ENCODE measurements at regions not wholly inside any gene's neighbourhood (a gene's known extent, or its start where the extent isn't known, plus 50 kb on each side); places are given as distances from the start of the nearest gene placed in this dataset.

GRCh38 chr3:153079386-153079785 is 82.6 kb upstream of the RAP2B start:
- DNase-seq (ENCODE audit: low read depth, low spot score) (no peak), ATAC-seq (no peak)
- Histone ChIP-seq H3K79me2 (ENCODE audit: insufficient read depth, low read length) (no peaks in the 10 kb centered on the region), H3K4me3 (replicated peaks in 1 of 2; ENCODE audit: low read depth in 1 of 2, low read length in 2 of 2) (no peak overlapping the region), H3K4me1 (ENCODE audit: control insufficient read depth in 1 of 2, insufficient read depth in 2 of 2, low read length in 2 of 2) (peaks cover 8 to 11% of the 10 kb centered on the region in 2 experiments), H3K4me2 (ENCODE audit: low read length) (no peak overlapping the region), H4K20me1 (ENCODE audit: insufficient read depth) (no peaks in the 10 kb centered on the region), H3K27me3 (ENCODE audit: insufficient read depth, low read length) (no peaks in the 10 kb centered on the region), H3K9ac (ENCODE audit: low read length) (no peak overlapping the region), H3K9me3 (ENCODE audit: control insufficient read depth in 1 of 2, insufficient read depth in 1 of 2, low read depth in 1 of 2, low read length in 2 of 2) (no peaks in the 10 kb centered on the region), H3K9me2 (ENCODE audit: insufficient read depth) (no peaks in the 10 kb centered on the region), H3K36me3 (ENCODE audit: control insufficient read depth in 1 of 2, insufficient read depth in 2 of 2, low read length in 2 of 2) (no peaks in the 10 kb centered on the region), H2AFZ (ENCODE audit: low read depth, low read length, poor library complexity, severe bottlenecking) (no peak overlapping the region), H3K27ac (ENCODE audit: low read depth, low read length) (no peak overlapping the region)
- BruUV-seq (replicated peaks) = no TSS peak
- intact Hi-C loops (cut with micrococcal nuclease) = no loop called here
- CTCF ChIA-PET = no interaction called here
- TF ChIP-seq CTCF (IDR thresholded peaks at IDR 0.05 in 2 of 3, conservative IDR thresholded peaks at IDR 0.05 in 1 of 3; ENCODE audit: borderline replicate concordance in 1 of 3, insufficient read depth in 1 of 3, low read depth in 2 of 3, low read length in 2 of 3) (no peak), ELF1 (IDR thresholded peaks at IDR 0.05; ENCODE audit: borderline replicate concordance, low read depth) (no peak), SRF (IDR thresholded peaks at IDR 0.05; ENCODE audit: low read depth) (no peak), FOSL1 (IDR thresholded peaks at IDR 0.05; ENCODE audit: low read depth) (no peak), MAX (IDR thresholded peaks at IDR 0.05) (no peak), EZH2phosphoT487 (IDR thresholded peaks at IDR 0.05; ENCODE audit: borderline replicate concordance) (no peak), TCF7L2 (IDR thresholded peaks at IDR 0.05; ENCODE audit: borderline replicate concordance, extremely low read depth, insufficient read depth, insufficient read length) (no peak)
- POLR2A ChIA-PET = no interaction called here
- RAD21 ChIA-PET (ENCODE audit: low non-redundant PET in 1 of 2, low total read pairs in 2 of 2, uncharacterized antibody in 2 of 2, unreplicated experiment in 2 of 2) = no interaction called here

- no peaks in the 10 kb centered on the region for H4K20me1 ChIP-seq (ENCODE audit: insufficient read depth)
- H3K36me3 ChIP-seq (ENCODE audit: control insufficient read depth in 1 of 2, insufficient read depth in 2 of 2, low read length in 2 of 2) = no peaks in the 10 kb centered on the region
- TF ChIP-seq TCF7L2 (IDR thresholded peaks at IDR 0.05; ENCODE audit: borderline replicate concordance, extremely low read depth, insufficient read depth, insufficient read length) (no peak), CBX3 (IDR thresholded peaks at IDR 0.05; ENCODE audit: low read depth) (no peak), CTCF (IDR thresholded peaks at IDR 0.05 in 2 of 3, conservative IDR thresholded peaks at IDR 0.05 in 1 of 3; ENCODE audit: borderline replicate concordance in 1 of 3, insufficient read depth in 1 of 3, low read depth in 2 of 3, low read length in 2 of 3) (no peak), ELF1 (IDR thresholded peaks at IDR 0.05; ENCODE audit: borderline replicate concordance, low read depth) (no peak), ZNF274 (IDR thresholded peaks at IDR 0.05; ENCODE audit: low read depth, low read length) (no peak), ZBTB33 (IDR thresholded peaks at IDR 0.05; ENCODE audit: extremely low read depth, insufficient replicate concordance, low read length) (no peak)
- ATAC-seq (no peak; the same call in 1 of the 2 replicates), DNase-seq (ENCODE audit: low read depth, low spot score) (no peak)
- H3K27ac ChIP-seq (ENCODE audit: low read depth, low read length) = no peak overlapping the region
- no peak overlapping the region for H3K4me3 ChIP-seq (replicated peaks in 1 of 2; ENCODE audit: low read depth in 1 of 2, low read length in 2 of 2)
- peaks cover 8 to 11% of the 10 kb centered on the region in 2 experiments for H3K4me1 ChIP-seq (ENCODE audit: control insufficient read depth in 1 of 2, insufficient read depth in 2 of 2, low read length in 2 of 2)
- no peaks in the 10 kb centered on the region for H3K9me3 ChIP-seq (ENCODE audit: control insufficient read depth in 1 of 2, insufficient read depth in 1 of 2, low read depth in 1 of 2, low read length in 2 of 2)
- ChIA-PET RAD21 (ENCODE audit: low non-redundant PET in 1 of 2, low total read pairs in 2 of 2, uncharacterized antibody in 2 of 2, unreplicated experiment in 2 of 2) (no interaction called here), POLR2A (no interaction called here), CTCF (no interaction called here)
- intact Hi-C loops (cut with micrococcal nuclease) = no loop called here
- H3K9me2 ChIP-seq (ENCODE audit: insufficient read depth) = no peaks in the 10 kb centered on the region
- no peak overlapping the region for H2AFZ ChIP-seq (ENCODE audit: low read depth, low read length, poor library complexity, severe bottlenecking)
- no peaks in the 10 kb centered on the region for H3K27me3 ChIP-seq (ENCODE audit: insufficient read depth, low read length)
- peak overlapping the region; percentile 39; the same call in 1 of the 2 replicates for H3K4me2 ChIP-seq (ENCODE audit: low read length)
- H3K79me2 ChIP-seq (ENCODE audit: insufficient read depth, low read length) = no peaks in the 10 kb centered on the region
- BruUV-seq (replicated peaks) = no TSS peak
- H3K9ac ChIP-seq (ENCODE audit: low read length) = no peak overlapping the region
These were observed 81.2 kb upstream of the RAP2B start for GRCh38 chr3:153080778-153081240.
